KBM-7 (cell line): ENCODE measurements at regions not wholly inside any gene's neighbourhood (a gene's known extent, or its start where the extent isn't known, plus 50 kb on each side); places are given as distances from the start of the nearest gene placed in this dataset.
"Not testable (repeated sequence)": the region's sequence is repeated elsewhere in the genome, so short reads cannot be mapped to it uniquely, and the experiment has no call there.

Experiments
- DNase-seq: peaks from one replicate; pipeline ENCODE4 v3.0.0-alpha.2; 2015
- in situ Hi-C: fragments of 300-500 bp; cut with MboI; formaldehyde crosslinking; loops from 2 replicates; pipeline ENCODE4 v1.14.3; 2020; ENCODE audit warnings: low sequenced_read_pairs, low pct_unique_long_range_greater_than_20kb, mixed read lengths

GRCh38 chr6:26223650-26224546 lies 136.7 kb downstream of the HFE start:
- in situ Hi-C loops, result no loop called here
- DNase-seq, result no peak

GRCh38 chr6:26224547-26224912 lies 137.3 kb downstream of the HFE start:
- DNase-seq, result no peak
- in situ Hi-C loops, result no loop called here

- in situ Hi-C loops, result no loop called here
- no peak for DNase-seq
Measured at GRCh38 chr6:26224940-26225847, 138.0 kb downstream of the HFE start.

- in situ Hi-C loops, result no loop called here
- no peak for DNase-seq
Measured at GRCh38 chr6:26225848-26226578, 138.8 kb downstream of the HFE start.

- DNase-seq, result no peak
- in situ Hi-C loops, result no loop called here
Measured at GRCh38 chr6:26226579-26226967, 138.4 kb upstream of the BTN3A2 start.

- in situ Hi-C loops, result no loop called here
Measured at GRCh38 chr6:26230351-26230750, 134.6 kb upstream of the BTN3A2 start.

GRCh38 chr6:26231006-26231587 lies 133.9 kb upstream of the BTN3A2 start:
- in situ Hi-C loops, result no loop called here
- no peak for DNase-seq

More at GRCh38 chr6:26230351-26230750, 134.6 kb upstream of the BTN3A2 start:
- DNase-seq, result no peak

- in situ Hi-C loops, result no loop called here
- DNase-seq, result no peak
Measured at GRCh38 chr6:26232306-26232939, 132.6 kb upstream of the BTN3A2 start.

GRCh38 chr6:26232940-26233648 lies 131.9 kb upstream of the BTN3A2 start:
- no peak for DNase-seq
- in situ Hi-C loops, result no loop called here

- in situ Hi-C loops, result no loop called here
- peak; percentile 91 for DNase-seq
Measured at GRCh38 chr6:26233649-26234420, 131.2 kb upstream of the BTN3A2 start.

- peak; percentile 95 for DNase-seq
- in situ Hi-C loops, result no loop called here
Measured at GRCh38 chr6:26234421-26235301, 130.3 kb upstream of the BTN3A2 start.

- in situ Hi-C loops, result no loop called here
- peak; percentile 69 for DNase-seq
Measured at GRCh38 chr6:26235302-26235670, 129.7 kb upstream of the BTN3A2 start.

GRCh38 chr6:26239415-26239814 lies 125.6 kb upstream of the BTN3A2 start:
- in situ Hi-C loops, result not testable (repeated sequence)

GRCh38 chr6:26240157-26241032 lies 124.6 kb upstream of the BTN3A2 start:
- in situ Hi-C loops, result no loop called here
- no peak for DNase-seq

More at GRCh38 chr6:26239415-26239814, 125.6 kb upstream of the BTN3A2 start:
- not testable (repeated sequence) for DNase-seq

GRCh38 chr6:26241033-26241895 lies 123.7 kb upstream of the BTN3A2 start:
- in situ Hi-C loops, result no loop called here
- no peak for DNase-seq
